ENCODE measurements at regions not wholly inside any gene's neighbourhood (a gene's known extent, or its start where the extent isn't known, plus 50 kb on each side); places are given as distances from the start of the nearest gene placed in this dataset.

DNA sequence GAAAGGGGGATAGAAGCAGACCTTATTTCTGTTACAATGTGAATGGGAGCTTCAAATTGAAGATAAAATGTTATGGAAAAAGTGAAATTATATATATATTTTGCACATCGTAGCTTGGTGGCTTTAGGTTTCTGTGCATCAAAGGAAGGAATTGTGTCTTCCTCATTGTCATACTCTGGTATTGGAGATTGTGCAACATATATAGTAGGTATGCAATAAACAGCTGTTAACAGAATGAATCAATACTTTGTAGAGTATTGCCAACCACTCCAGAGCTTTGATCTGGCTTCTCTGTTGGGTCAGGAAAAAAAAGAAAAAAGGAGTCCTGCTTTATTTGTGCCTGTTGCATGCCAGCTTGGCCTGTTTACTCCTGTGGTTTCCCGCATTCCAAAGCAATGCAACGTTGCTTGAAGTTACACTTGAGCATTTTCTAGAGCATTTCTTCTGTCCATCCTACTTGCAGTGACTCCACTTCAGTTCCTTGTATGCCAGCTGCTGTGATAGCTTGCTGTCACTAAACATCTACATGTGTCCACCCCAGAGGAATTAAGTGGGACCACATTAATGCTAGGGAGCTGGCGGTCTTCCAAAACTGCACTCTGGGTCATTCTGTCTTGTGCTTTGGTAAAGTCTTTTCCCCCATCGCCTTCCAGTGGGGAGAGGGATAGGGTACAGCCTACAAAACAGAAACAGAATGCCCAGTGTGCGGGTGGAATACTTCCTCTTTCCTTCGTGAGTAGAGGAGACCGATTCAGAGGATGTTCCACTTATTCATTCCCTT, 62.0 kb upstream of the MEF2C start:
- DNase-seq (ENCODE audit: low read depth in 2 of 2) = peak; percentile 14 to 44
- TF ChIP-seq, protein P1, sequence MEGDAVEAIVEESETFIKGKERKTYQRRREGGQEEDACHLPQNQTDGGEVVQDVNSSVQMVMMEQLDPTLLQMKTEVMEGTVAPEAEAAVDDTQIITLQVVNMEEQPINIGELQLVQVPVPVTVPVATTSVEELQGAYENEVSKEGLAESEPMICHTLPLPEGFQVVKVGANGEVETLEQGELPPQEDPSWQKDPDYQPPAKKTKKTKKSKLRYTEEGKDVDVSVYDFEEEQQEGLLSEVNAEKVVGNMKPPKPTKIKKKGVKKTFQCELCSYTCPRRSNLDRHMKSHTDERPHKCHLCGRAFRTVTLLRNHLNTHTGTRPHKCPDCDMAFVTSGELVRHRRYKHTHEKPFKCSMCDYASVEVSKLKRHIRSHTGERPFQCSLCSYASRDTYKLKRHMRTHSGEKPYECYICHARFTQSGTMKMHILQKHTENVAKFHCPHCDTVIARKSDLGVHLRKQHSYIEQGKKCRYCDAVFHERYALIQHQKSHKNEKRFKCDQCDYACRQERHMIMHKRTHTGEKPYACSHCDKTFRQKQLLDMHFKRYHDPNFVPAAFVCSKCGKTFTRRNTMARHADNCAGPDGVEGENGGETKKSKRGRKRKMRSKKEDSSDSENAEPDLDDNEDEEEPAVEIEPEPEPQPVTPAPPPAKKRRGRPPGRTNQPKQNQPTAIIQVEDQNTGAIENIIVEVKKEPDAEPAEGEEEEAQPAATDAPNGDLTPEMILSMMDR (IDR thresholded peaks at IDR 0.05; ENCODE audit: low read depth, low read length) = no peak
- no peak overlapping the region for H3K4me3 ChIP-seq (replicated peaks in 1 of 2; ENCODE audit: low read depth in 2 of 2, low read length in 2 of 2)

DNA sequence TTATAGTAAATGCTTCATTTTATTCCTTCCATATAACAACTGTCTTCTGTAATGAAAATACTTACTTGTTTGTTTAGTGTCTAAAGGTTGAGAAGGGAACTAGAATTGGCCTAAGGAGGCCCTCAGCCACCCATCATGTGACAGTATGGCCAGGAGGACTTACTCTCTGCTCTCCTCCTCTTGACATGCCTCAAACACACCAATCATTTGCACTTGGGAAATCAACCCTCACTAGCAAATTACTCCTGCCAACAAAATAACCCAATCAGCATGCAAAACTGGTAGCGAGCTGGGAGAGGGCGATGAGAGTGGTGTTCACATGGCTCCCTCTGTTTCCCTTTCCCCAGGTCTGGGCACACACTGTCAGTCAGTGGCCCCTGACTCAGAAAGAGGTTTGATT, 58.6 kb upstream of the MEF2C start:
- TF ChIP-seq, protein P1 (IDR thresholded peaks at IDR 0.05; ENCODE audit: low read depth, low read length) = no peak
- DNase-seq (ENCODE audit: low read depth in 2 of 2) = no peak
- H3K4me3 ChIP-seq (replicated peaks in 1 of 2; ENCODE audit: low read depth in 2 of 2, low read length in 2 of 2) = no peak overlapping the region

DNA sequence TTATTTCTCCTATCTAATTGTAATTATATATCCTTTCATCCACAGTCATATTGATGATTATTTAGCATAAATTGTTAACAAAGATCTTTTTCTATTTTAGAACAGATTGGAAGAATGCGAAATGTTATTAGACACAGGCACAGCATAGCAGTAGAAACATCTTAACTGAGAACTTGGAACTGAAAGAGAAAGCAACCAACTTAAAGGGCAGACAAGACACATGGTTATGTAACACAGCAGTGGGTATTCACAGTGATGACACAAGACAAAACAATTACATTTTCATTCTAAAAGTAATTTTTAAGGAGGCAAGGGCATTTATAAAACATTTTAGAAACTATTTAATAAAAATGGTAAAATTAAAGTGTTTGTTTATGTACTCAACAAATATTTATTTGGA, 57.7 kb upstream of the MEF2C start:
- no peak for DNase-seq (ENCODE audit: low read depth in 2 of 2)
- TF ChIP-seq, protein P1 (IDR thresholded peaks at IDR 0.05; ENCODE audit: low read depth, low read length) = no peak
- H3K4me3 ChIP-seq (replicated peaks in 1 of 2; ENCODE audit: low read depth in 2 of 2, low read length in 2 of 2) = no peak overlapping the region

DNA sequence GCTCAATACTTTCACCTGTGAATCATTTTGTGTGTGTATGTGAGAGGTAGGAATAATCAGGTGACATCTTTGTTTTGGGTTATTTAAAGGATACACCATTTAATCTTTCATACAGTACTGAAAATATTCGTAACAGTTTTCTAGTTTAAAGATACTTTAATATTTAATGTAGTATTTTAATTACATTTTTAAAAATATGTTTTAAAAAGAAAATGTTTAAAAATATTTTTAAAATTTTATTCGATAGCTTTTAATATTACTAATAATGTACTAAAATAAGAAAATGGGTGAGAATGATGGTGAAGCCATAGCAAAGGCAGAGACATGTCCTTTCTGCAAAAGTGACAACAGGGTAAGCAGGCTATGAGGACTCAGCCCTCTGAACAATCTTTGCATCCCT, 56.3 kb upstream of the MEF2C start:
- TF ChIP-seq, protein P1 (IDR thresholded peaks at IDR 0.05; ENCODE audit: low read depth, low read length) = no peak
- no peak for DNase-seq (ENCODE audit: low read depth in 2 of 2)
- H3K4me3 ChIP-seq (replicated peaks in 1 of 2; ENCODE audit: low read depth in 2 of 2, low read length in 2 of 2) = no peak overlapping the region

DNA sequence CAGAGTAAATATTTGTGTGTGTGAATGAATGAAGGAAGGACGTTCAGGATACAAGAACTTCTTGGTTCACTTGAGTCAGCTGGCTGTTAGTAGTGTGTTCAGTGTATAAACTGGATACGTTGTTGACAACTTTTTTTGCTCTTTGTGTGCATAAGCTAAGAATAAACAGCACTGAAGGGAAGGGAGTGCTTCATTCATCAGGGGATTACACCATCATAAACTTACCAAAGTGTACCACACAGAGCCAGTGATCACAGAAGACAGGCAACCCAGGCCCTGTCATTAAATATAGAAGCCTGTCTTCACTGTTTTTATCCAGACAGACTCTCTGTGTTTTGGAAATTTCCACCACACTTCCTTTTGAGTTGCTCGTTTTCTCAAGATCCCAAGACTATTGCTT, 55.5 kb upstream of the MEF2C start:
- no peak for DNase-seq (ENCODE audit: low read depth in 2 of 2)
- TF ChIP-seq, protein P1 (IDR thresholded peaks at IDR 0.05; ENCODE audit: low read depth, low read length) = no peak
- no peak overlapping the region for H3K4me3 ChIP-seq (replicated peaks in 1 of 2; ENCODE audit: low read depth in 2 of 2, low read length in 2 of 2)

DNA sequence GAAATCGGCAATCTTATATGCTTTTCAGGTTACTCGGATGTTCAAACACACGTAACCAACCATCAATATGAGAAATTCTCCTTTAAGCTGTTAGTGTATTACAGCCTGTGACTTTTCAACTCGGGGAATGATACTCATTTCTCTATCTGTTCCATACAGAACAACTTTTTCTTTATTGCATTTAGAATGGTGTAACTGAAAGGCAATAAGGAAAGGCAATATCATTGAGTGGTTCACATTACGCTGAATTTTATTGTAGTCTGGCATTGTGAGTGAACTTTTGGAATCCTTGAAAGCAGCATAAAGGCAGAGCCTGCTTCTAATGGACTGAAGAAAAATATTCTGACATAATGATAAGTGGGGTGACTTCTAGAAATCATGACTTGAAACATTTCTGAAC, 54.4 kb upstream of the MEF2C start:
- DNase-seq (ENCODE audit: low read depth in 2 of 2) = no peak
- no peak overlapping the region for H3K4me3 ChIP-seq (replicated peaks in 1 of 2; ENCODE audit: low read depth in 2 of 2, low read length in 2 of 2)
- TF ChIP-seq, protein P1 (IDR thresholded peaks at IDR 0.05; ENCODE audit: low read depth, low read length) = no peak

DNA sequence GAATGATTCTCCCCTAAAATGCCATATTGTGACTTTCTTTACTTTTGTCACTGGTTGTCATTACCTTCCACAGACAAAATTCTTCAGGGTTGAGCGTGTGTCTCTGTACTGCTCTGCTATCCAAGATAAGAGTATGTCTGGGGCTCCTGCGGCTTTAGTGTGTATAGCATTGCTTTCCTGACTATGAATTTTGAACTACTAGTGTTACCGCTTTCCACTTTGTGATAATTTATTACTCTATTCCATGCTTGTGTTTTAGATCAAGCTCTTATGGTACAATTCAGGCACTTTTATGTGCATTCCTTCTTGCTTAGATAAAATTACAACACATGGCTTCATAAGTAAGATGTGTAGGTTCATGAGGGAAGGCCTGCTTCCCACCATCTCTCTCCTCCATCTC, 51.5 kb upstream of the MEF2C start:
- no peak for DNase-seq (ENCODE audit: low read depth in 2 of 2)
- TF ChIP-seq, protein P1 (IDR thresholded peaks at IDR 0.05; ENCODE audit: low read depth, low read length) = no peak

More for the DNA sequence above, 51.5 kb upstream of the MEF2C start:
- H3K4me3 ChIP-seq (replicated peaks in 1 of 2; ENCODE audit: low read depth in 2 of 2, low read length in 2 of 2) = no peak overlapping the region

Measured in cardiac fibroblast (primary cell).